Activated T-cell treated with anti-CD3 and anti-CD28 coated beads, Interleukin-2, amount 50 U/mL, for 4 hours (primary cell): ENCODE measurements at regions not wholly inside any gene's neighbourhood (a gene's known extent, or its start where the extent isn't known, plus 50 kb on each side); places are given as distances from the start of the nearest gene placed in this dataset.
A peak's percentile ranks its signal among the peaks of the same experiment; 100 is the strongest.

Experiments
- ATAC-seq, 2 donors: fragments of 200-7000 bp; cut with Tn5 transposase; one replicate each; pipeline ENCODE4 v1.10.0; 2021
- DNase-seq: peaks from one replicate; pipeline ENCODE4 v3.0.0-alpha.2; 2020
- H3K27me3 Mint-ChIP-seq: one replicate; pipeline ENCODE4 v1.8.0; 2021; ENCODE audit warnings: low read depth, mixed read lengths
- H3K36me3 Mint-ChIP-seq: one replicate; pipeline ENCODE4 v1.8.0; 2022; ENCODE audit warnings: mixed read lengths; ENCODE audit not compliant: insufficient read depth
- H3K4me1 Mint-ChIP-seq: one replicate; pipeline ENCODE4 v1.8.0; 2021; ENCODE audit warnings: low read depth, mixed read lengths
- H3K4me3 Mint-ChIP-seq: one replicate; pipeline ENCODE4 v1.8.0; 2021; ENCODE audit warnings: mild to moderate bottlenecking, moderate library complexity, mixed read lengths
- H3K9me3 Mint-ChIP-seq: one replicate; pipeline ENCODE4 v1.8.0; 2021; ENCODE audit warnings: mixed read lengths

- Mint-ChIP-seq H3K4me1 (peaks cover 54% of the 10 kb centered on the region), H3K36me3 (peaks cover 10% of the 10 kb centered on the region), H3K27me3 (no peaks in the 10 kb centered on the region), H3K4me3 (no peak overlapping the region), H3K9me3 (no peaks in the 10 kb centered on the region)
- ATAC-seq (no peak), DNase-seq (no peak)
Observed at GRCh38 chr12:124497039-124497438, 70.4 kb downstream of the NCOR2 start.

GRCh38 chr12:124496584-124496983 is 70.8 kb downstream of the NCOR2 start:
- H3K9me3 Mint-ChIP-seq: no peaks in the 10 kb centered on the region
- peaks cover 10% of the 10 kb centered on the region for H3K36me3 Mint-ChIP-seq
- no peak for DNase-seq
- H3K27me3 Mint-ChIP-seq: no peaks in the 10 kb centered on the region
- peaks cover 53% of the 10 kb centered on the region for H3K4me1 Mint-ChIP-seq
- no peak for ATAC-seq
- H3K4me3 Mint-ChIP-seq: no peak overlapping the region

GRCh38 chr12:124495194-124495983 is 72.0 kb downstream of the NCOR2 start:
- Mint-ChIP-seq H3K4me1 (peaks cover 51% of the 10 kb centered on the region), H3K9me3 (no peaks in the 10 kb centered on the region), H3K36me3 (peaks cover 13% of the 10 kb centered on the region), H3K27me3 (no peaks in the 10 kb centered on the region), H3K4me3 (no peak overlapping the region)
- DNase-seq (no peak), ATAC-seq (no peak)

DNA sequence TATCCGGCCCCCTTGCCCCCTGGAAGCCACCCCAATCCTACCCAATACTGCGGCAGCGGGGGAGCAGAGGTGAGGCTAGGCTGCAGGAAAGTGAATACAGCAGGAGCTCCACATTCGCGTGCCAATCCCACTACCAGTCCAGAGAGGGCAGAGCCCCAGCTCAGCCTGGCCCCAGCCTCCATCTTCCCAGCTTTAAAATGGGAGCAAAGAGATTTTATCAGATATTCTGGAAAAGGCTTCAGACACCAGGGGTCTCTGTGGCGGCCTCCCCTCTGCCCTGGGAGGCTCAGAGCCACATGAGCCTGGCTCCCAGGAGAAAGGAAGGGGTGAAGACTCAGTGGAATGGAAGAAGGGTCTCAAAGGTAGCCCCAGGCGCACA is 72.7 kb downstream of the NCOR2 start:
- ATAC-seq (no peak), DNase-seq (no peak)
- no peaks in the 10 kb centered on the region for H3K27me3 Mint-ChIP-seq
- no peak overlapping the region for H3K4me3 Mint-ChIP-seq
- peaks cover 13% of the 10 kb centered on the region for H3K36me3 Mint-ChIP-seq
- H3K4me1 Mint-ChIP-seq: peaks cover 49% of the 10 kb centered on the region
- H3K9me3 Mint-ChIP-seq: no peaks in the 10 kb centered on the region

- ATAC-seq: peak; percentile 80 to 89
- Mint-ChIP-seq H3K36me3 (peaks cover 11% of the 10 kb centered on the region), H3K9me3 (no peaks in the 10 kb centered on the region), H3K4me1 (peaks cover 43% of the 10 kb centered on the region), H3K4me3 (peak overlapping the region; percentile 56), H3K27me3 (no peaks in the 10 kb centered on the region)
- DNase-seq: peak; percentile 17
Observed at GRCh38 chr12:124493809-124494750, 73.3 kb downstream of the NCOR2 start.

- H3K36me3 Mint-ChIP-seq: peaks cover 11% of the 10 kb centered on the region
- H3K27me3 Mint-ChIP-seq: no peaks in the 10 kb centered on the region
- H3K9me3 Mint-ChIP-seq: no peaks in the 10 kb centered on the region
- peaks cover 36% of the 10 kb centered on the region for H3K4me1 Mint-ChIP-seq
- DNase-seq: no peak
- no peak for ATAC-seq
- peak overlapping the region; percentile 19 for H3K4me3 Mint-ChIP-seq
Observed at GRCh38 chr12:124492879-124493808, 74.3 kb downstream of the NCOR2 start.

DNA sequence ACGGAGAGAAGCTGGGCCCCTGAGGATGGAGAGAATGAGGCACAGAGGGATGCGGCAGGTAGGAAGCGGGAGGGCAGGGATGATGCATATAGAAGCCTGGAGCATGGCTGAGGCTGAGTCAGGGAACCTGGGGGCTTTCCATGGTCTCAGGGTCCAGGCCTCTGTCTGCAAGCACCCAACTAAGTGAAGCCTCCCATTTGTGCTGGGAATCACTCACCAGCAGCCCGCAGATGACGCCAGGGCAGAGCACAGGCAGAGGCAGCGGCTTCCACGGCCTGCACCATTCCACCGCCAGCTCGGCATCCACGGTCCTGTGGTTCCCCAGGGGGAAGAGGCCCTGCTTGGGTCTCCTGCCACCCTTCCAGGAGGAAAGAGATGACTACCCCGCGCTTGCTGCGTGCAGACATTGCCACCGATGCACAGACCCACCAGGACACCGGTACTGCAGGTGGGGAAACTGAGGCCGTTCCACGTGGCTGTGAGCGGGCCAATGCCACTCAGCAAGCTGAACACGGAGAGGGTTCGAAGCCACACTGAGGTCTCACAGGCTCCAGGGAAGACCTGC is 75.5 kb downstream of the NCOR2 start:
- H3K9me3 Mint-ChIP-seq: no peaks in the 10 kb centered on the region
- ATAC-seq (no peak), DNase-seq (no peak)
- H3K4me3 Mint-ChIP-seq: no peak overlapping the region
- peaks cover 33% of the 10 kb centered on the region for H3K4me1 Mint-ChIP-seq
- peaks cover 11% of the 10 kb centered on the region for H3K36me3 Mint-ChIP-seq
- no peaks in the 10 kb centered on the region for H3K27me3 Mint-ChIP-seq

GRCh38 chr12:124491310-124491709 is 76.1 kb downstream of the NCOR2 start:
- Mint-ChIP-seq H3K4me1 (peaks cover 30% of the 10 kb centered on the region), H3K27me3 (no peaks in the 10 kb centered on the region), H3K9me3 (no peaks in the 10 kb centered on the region), H3K4me3 (no peak overlapping the region), H3K36me3 (peaks cover 11% of the 10 kb centered on the region)
- DNase-seq: no peak
- no peak for ATAC-seq

DNA sequence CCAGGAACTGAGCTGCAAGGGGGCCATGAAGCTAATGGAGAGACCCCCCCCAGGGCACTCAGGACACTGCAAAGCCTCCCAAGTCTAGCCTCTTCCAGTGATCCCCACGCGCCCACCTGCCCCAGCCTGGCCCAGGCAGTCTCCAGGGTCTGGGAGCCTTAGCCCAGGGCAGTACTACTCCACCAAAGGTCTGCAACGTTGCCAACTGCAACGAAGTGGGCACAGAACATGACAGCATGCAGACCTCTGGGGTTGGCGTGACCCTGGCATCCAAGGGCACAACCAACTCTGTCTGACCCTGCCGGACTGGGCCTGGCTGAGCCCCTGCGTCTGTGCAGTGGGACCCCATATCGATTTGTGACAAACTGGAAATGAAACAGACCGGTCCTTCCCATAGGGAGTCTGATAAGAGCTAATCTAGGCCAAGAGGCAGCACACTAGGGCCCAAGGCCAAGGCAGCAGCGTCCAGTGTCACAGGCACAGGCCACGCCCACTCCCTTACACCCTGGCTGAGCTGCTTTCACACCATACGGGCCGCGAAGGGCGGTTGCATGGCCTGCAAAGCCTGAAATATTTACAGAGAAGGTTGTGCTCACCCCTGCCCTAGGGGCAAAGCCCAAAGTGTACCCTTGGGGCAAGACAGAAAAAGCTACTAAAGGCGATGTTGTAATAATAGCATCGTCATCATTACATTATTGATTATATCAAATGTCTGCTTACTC is 76.7 kb downstream of the NCOR2 start:
- H3K4me1 Mint-ChIP-seq: peaks cover 30% of the 10 kb centered on the region
- no peaks in the 10 kb centered on the region for H3K9me3 Mint-ChIP-seq
- no peaks in the 10 kb centered on the region for H3K27me3 Mint-ChIP-seq
- ATAC-seq (no peak), DNase-seq (no peak)
- no peak overlapping the region for H3K4me3 Mint-ChIP-seq
- peaks cover 14% of the 10 kb centered on the region for H3K36me3 Mint-ChIP-seq

- peaks cover 15% of the 10 kb centered on the region for H3K36me3 Mint-ChIP-seq
- H3K4me3 Mint-ChIP-seq: no peak overlapping the region
- no peaks in the 10 kb centered on the region for H3K27me3 Mint-ChIP-seq
- ATAC-seq: no peak
- peaks cover 27% of the 10 kb centered on the region for H3K4me1 Mint-ChIP-seq
- DNase-seq: no peak
- no peaks in the 10 kb centered on the region for H3K9me3 Mint-ChIP-seq
Observed at GRCh38 chr12:124489915-124490583, 77.4 kb downstream of the NCOR2 start.

DNA sequence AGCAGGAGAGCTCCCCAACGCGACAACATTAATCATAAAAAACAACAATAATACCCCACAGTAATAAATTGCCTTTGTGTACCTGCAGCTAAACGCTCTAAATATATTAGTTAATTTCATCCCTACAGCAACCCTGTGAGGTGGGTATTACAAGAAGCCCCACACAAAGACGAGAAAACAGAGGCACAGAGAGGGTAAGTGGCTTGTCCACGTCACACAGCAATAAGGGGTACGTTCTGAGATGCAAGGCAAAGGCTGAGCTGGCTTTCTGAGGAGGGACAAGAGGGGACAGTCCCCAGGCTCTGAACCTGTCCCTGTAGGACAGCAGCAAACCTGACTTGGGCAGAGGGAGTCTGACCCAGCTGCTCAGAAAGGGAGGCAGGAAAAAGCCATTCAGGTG is 78.2 kb downstream of the NCOR2 start:
- Mint-ChIP-seq H3K9me3 (no peaks in the 10 kb centered on the region), H3K4me1 (peaks cover 21% of the 10 kb centered on the region), H3K36me3 (peaks cover 17% of the 10 kb centered on the region), H3K4me3 (no peak overlapping the region), H3K27me3 (no peaks in the 10 kb centered on the region)
- ATAC-seq (no peak), DNase-seq (no peak)

- H3K4me3 Mint-ChIP-seq: no peak overlapping the region
- peaks cover 19% of the 10 kb centered on the region for H3K4me1 Mint-ChIP-seq
- ATAC-seq: no peak
- peaks cover 19% of the 10 kb centered on the region for H3K36me3 Mint-ChIP-seq
- H3K9me3 Mint-ChIP-seq: no peaks in the 10 kb centered on the region
- no peaks in the 10 kb centered on the region for H3K27me3 Mint-ChIP-seq
- no peak for DNase-seq
Observed at GRCh38 chr12:124488520-124488919, 78.9 kb downstream of the NCOR2 start.

DNA sequence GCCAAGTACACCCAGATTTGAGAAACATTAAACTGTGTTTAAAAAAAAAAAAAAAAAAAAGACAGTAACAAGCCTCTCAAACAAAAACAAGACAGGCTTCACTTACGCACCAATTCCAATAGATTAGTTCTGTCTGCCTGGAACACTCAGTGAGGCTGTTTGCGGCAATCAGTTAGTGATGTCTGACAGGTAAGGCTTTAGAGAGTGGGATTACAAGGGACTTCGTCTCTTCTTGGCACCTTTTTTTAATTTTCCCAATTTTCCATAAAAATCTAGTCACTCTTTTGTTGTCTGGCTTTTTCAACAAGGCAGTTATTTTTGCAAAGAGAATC is 79.6 kb downstream of the NCOR2 start:
- peaks cover 12% of the 10 kb centered on the region for H3K4me1 Mint-ChIP-seq
- ATAC-seq: no peak
- no peak overlapping the region for H3K4me3 Mint-ChIP-seq
- DNase-seq: no peak
- no peaks in the 10 kb centered on the region for H3K9me3 Mint-ChIP-seq
- peaks cover 15% of the 10 kb centered on the region for H3K36me3 Mint-ChIP-seq
- no peaks in the 10 kb centered on the region for H3K27me3 Mint-ChIP-seq
